ENCODE measurements at regions not wholly inside any gene's neighbourhood (a gene's known extent, or its start where the extent isn't known, plus 50 kb on each side); places are given as distances from the start of the nearest gene placed in this dataset.

- ChIA-PET CTCF (no interaction called here), POLR2A (no interaction called here)
- no peaks in the 10 kb centered on the region for H3K36me3 Mint-ChIP-seq
- intact Hi-C loops (cut with micrococcal nuclease): no loop called here
- no peak overlapping the region for H3K4me3 Mint-ChIP-seq
- H3K27me3 Mint-ChIP-seq: peaks cover 3% of the 10 kb centered on the region
- no peaks in the 10 kb centered on the region for H3K4me1 Mint-ChIP-seq (ENCODE audit: low read depth)
- DNase-seq: no peak
- H3K9me3 Mint-ChIP-seq: peaks cover 2% of the 10 kb centered on the region
- no peak overlapping the region for H3K27ac Mint-ChIP-seq
Observed at GRCh38 chr3:159627634-159628033, 361.0 kb upstream of the IL12A start.

GRCh38 chr3:159629329-159630084, 359.1 kb upstream of the IL12A start:
- CTCF ChIA-PET: no interaction called here
- H3K27ac Mint-ChIP-seq: no peak overlapping the region
- DNase-seq: no peak
- H3K9me3 Mint-ChIP-seq: peaks cover 2% of the 10 kb centered on the region
- H3K4me3 Mint-ChIP-seq: no peak overlapping the region
- POLR2A ChIA-PET: no interaction called here
- H3K36me3 Mint-ChIP-seq: no peaks in the 10 kb centered on the region
- H3K4me1 Mint-ChIP-seq (ENCODE audit: low read depth): no peaks in the 10 kb centered on the region
- intact Hi-C loops (cut with micrococcal nuclease): no loop called here
- peaks cover 3% of the 10 kb centered on the region for H3K27me3 Mint-ChIP-seq

- intact Hi-C loops (cut with micrococcal nuclease): no loop called here
- Mint-ChIP-seq H3K27ac (no peak overlapping the region), H3K4me3 (no peak overlapping the region), H3K4me1 (ENCODE audit: low read depth) (no peaks in the 10 kb centered on the region), H3K36me3 (no peaks in the 10 kb centered on the region), H3K9me3 (peaks cover 2% of the 10 kb centered on the region), H3K27me3 (peaks cover 3% of the 10 kb centered on the region)
- POLR2A ChIA-PET: no interaction called here
- CTCF ChIA-PET: no interaction called here
- DNase-seq: no peak
Observed at GRCh38 chr3:159631226-159631625, 357.4 kb upstream of the IL12A start.

GRCh38 chr3:159632128-159632527, 356.5 kb upstream of the IL12A start:
- POLR2A ChIA-PET: no interaction called here
- H3K27me3 Mint-ChIP-seq: peaks cover 3% of the 10 kb centered on the region

GRCh38 chr3:159632851-159633250, 355.8 kb upstream of the IL12A start:
- Mint-ChIP-seq H3K4me3 (no peak overlapping the region), H3K36me3 (no peaks in the 10 kb centered on the region), H3K27me3 (peaks cover 3% of the 10 kb centered on the region), H3K4me1 (ENCODE audit: low read depth) (no peaks in the 10 kb centered on the region), H3K9me3 (no peaks in the 10 kb centered on the region), H3K27ac (no peak overlapping the region)
- POLR2A ChIA-PET: no interaction called here
- CTCF ChIA-PET: no interaction called here
- intact Hi-C loops (cut with micrococcal nuclease): no loop called here
- DNase-seq: no peak

More at GRCh38 chr3:159632128-159632527, 356.5 kb upstream of the IL12A start:
- intact Hi-C loops (cut with micrococcal nuclease): no loop called here
- H3K9me3 Mint-ChIP-seq: no peaks in the 10 kb centered on the region
- H3K27ac Mint-ChIP-seq: no peak overlapping the region
- H3K4me1 Mint-ChIP-seq (ENCODE audit: low read depth): no peaks in the 10 kb centered on the region
- CTCF ChIA-PET: no interaction called here
- DNase-seq: no peak
- no peaks in the 10 kb centered on the region for H3K36me3 Mint-ChIP-seq
- H3K4me3 Mint-ChIP-seq: no peak overlapping the region

- intact Hi-C loops (cut with micrococcal nuclease): no loop called here
- CTCF ChIA-PET: no interaction called here
- H3K4me3 Mint-ChIP-seq: no peak overlapping the region
- H3K4me1 Mint-ChIP-seq (ENCODE audit: low read depth): no peaks in the 10 kb centered on the region
- no peak for DNase-seq
- no peaks in the 10 kb centered on the region for H3K27me3 Mint-ChIP-seq
- POLR2A ChIA-PET: no interaction called here
- H3K27ac Mint-ChIP-seq: no peak overlapping the region
- H3K36me3 Mint-ChIP-seq: no peaks in the 10 kb centered on the region
- H3K9me3 Mint-ChIP-seq: no peaks in the 10 kb centered on the region
Observed at GRCh38 chr3:159634483-159634882, 354.2 kb upstream of the IL12A start.

- intact Hi-C loops (cut with micrococcal nuclease): no loop called here
- ChIA-PET CTCF (no interaction called here), POLR2A (no interaction called here)
- Mint-ChIP-seq H3K36me3 (no peaks in the 10 kb centered on the region), H3K4me3 (no peak overlapping the region), H3K4me1 (ENCODE audit: low read depth) (no peaks in the 10 kb centered on the region), H3K27me3 (no peaks in the 10 kb centered on the region), H3K9me3 (no peaks in the 10 kb centered on the region), H3K27ac (no peak overlapping the region)
- no peak for DNase-seq
Observed at GRCh38 chr3:159635047-159635641, 353.5 kb upstream of the IL12A start.

- DNase-seq: no peak
- no peaks in the 10 kb centered on the region for H3K9me3 Mint-ChIP-seq
Observed at GRCh38 chr3:159637883-159638542, 350.6 kb upstream of the IL12A start.

GRCh38 chr3:159640225-159640624, 348.4 kb upstream of the IL12A start:
- no peak for DNase-seq
- ChIA-PET POLR2A (no interaction called here), CTCF (no interaction called here)
- no peak overlapping the region for H3K4me3 Mint-ChIP-seq
- H3K4me1 Mint-ChIP-seq (ENCODE audit: low read depth): no peaks in the 10 kb centered on the region
- H3K27me3 Mint-ChIP-seq: no peaks in the 10 kb centered on the region
- H3K36me3 Mint-ChIP-seq: no peaks in the 10 kb centered on the region
- H3K27ac Mint-ChIP-seq: no peak overlapping the region
- intact Hi-C loops (cut with micrococcal nuclease): no loop called here
- no peaks in the 10 kb centered on the region for H3K9me3 Mint-ChIP-seq

More at GRCh38 chr3:159637883-159638542, 350.6 kb upstream of the IL12A start:
- H3K36me3 Mint-ChIP-seq: no peaks in the 10 kb centered on the region
- POLR2A ChIA-PET: no interaction called here
- intact Hi-C loops (cut with micrococcal nuclease): no loop called here
- H3K4me3 Mint-ChIP-seq: no peak overlapping the region
- no peaks in the 10 kb centered on the region for H3K4me1 Mint-ChIP-seq (ENCODE audit: low read depth)
- CTCF ChIA-PET: no interaction called here
- H3K27me3 Mint-ChIP-seq: no peaks in the 10 kb centered on the region
- H3K27ac Mint-ChIP-seq: no peak overlapping the region

GRCh38 chr3:159643406-159643805, 345.2 kb upstream of the IL12A start:
- intact Hi-C loops (cut with micrococcal nuclease): no loop called here
- Mint-ChIP-seq H3K27me3 (no peaks in the 10 kb centered on the region), H3K27ac (no peak overlapping the region), H3K4me3 (no peak overlapping the region), H3K4me1 (ENCODE audit: low read depth) (no peaks in the 10 kb centered on the region), H3K36me3 (no peaks in the 10 kb centered on the region), H3K9me3 (no peaks in the 10 kb centered on the region)
- CTCF ChIA-PET: no interaction called here
- POLR2A ChIA-PET: no interaction called here
- DNase-seq: no peak

GRCh38 chr3:159645874-159646273, 342.8 kb upstream of the IL12A start:
- no peaks in the 10 kb centered on the region for H3K36me3 Mint-ChIP-seq
- CTCF ChIA-PET: no interaction called here
- intact Hi-C loops (cut with micrococcal nuclease): no loop called here
- DNase-seq: no peak
- H3K9me3 Mint-ChIP-seq: no peaks in the 10 kb centered on the region
- no peak overlapping the region for H3K27ac Mint-ChIP-seq
- POLR2A ChIA-PET: no interaction called here
- no peaks in the 10 kb centered on the region for H3K4me1 Mint-ChIP-seq (ENCODE audit: low read depth)
- H3K27me3 Mint-ChIP-seq: no peaks in the 10 kb centered on the region
- no peak overlapping the region for H3K4me3 Mint-ChIP-seq

- POLR2A ChIA-PET: no interaction called here
- no peaks in the 10 kb centered on the region for H3K36me3 Mint-ChIP-seq
- H3K9me3 Mint-ChIP-seq: no peaks in the 10 kb centered on the region
- H3K4me1 Mint-ChIP-seq (ENCODE audit: low read depth): no peaks in the 10 kb centered on the region
- CTCF ChIA-PET: no interaction called here
- no peaks in the 10 kb centered on the region for H3K27me3 Mint-ChIP-seq
- H3K27ac Mint-ChIP-seq: no peak overlapping the region
- intact Hi-C loops (cut with micrococcal nuclease): no loop called here
- H3K4me3 Mint-ChIP-seq: no peak overlapping the region
- DNase-seq: no peak
Observed at GRCh38 chr3:159649951-159650350, 338.7 kb upstream of the IL12A start.

- H3K36me3 Mint-ChIP-seq: no peaks in the 10 kb centered on the region
- H3K27ac Mint-ChIP-seq: no peak overlapping the region
- no peaks in the 10 kb centered on the region for H3K9me3 Mint-ChIP-seq
- H3K27me3 Mint-ChIP-seq: no peaks in the 10 kb centered on the region
- no peak overlapping the region for H3K4me3 Mint-ChIP-seq
- intact Hi-C loops (cut with micrococcal nuclease): no loop called here
- no peak for DNase-seq
- CTCF ChIA-PET: no interaction called here
- POLR2A ChIA-PET: no interaction called here
- no peaks in the 10 kb centered on the region for H3K4me1 Mint-ChIP-seq (ENCODE audit: low read depth)
Observed at GRCh38 chr3:159650726-159651125, 337.9 kb upstream of the IL12A start.

Measured in activated CD4-positive, alpha-beta memory T cell treated with anti-CD3 and anti-CD28 coated beads for 36 hours (primary cell).